ENCODE measurements at regions not wholly inside any gene's neighbourhood (a gene's known extent, or its start where the extent isn't known, plus 50 kb on each side); places are given as distances from the start of the nearest gene placed in this dataset.

DNA sequence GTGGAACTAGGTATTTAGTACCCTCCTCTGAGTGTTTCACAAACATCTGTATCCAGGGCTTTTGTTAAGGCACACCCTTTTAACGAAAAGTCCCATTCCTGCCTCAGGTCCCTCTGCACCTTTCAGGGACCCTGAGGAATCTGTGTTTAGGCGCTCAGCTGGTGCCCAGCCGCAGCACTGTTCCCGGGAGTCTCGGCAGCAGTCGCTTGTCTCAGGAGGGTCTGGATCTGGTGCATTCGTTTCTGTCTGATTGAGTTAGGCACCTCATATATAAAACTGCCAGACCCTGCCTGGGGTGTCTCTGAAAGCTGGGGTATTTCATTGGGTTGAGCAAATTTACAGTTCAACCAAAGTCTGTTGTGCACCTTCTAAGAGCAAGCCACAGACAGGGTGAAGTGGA lies 162.8 kb upstream of the TOPAZ1 start:
- no peaks in the 10 kb centered on the region for H3K9me3 ChIP-seq (ENCODE audit: low read length)
- no peaks in the 10 kb centered on the region for H3K79me2 ChIP-seq (ENCODE audit: low read length)
- peaks cover 5% of the 10 kb centered on the region; the same call in 1 of the 2 replicates for H4K20me1 ChIP-seq (ENCODE audit: insufficient read depth, low read depth, low read length)
- no peaks in the 10 kb centered on the region for H3K36me3 ChIP-seq (ENCODE audit: insufficient read depth, low read length)
- H2AFZ ChIP-seq (ENCODE audit: low read length): no peak overlapping the region
- no peak for DNase-seq
- H3K27me3 ChIP-seq (ENCODE audit: low read length): no peaks in the 10 kb centered on the region
- no peaks in the 10 kb centered on the region for H3K4me1 ChIP-seq (ENCODE audit: low read length)
- H3K4me2 ChIP-seq (ENCODE audit: low read depth, low read length, poor library complexity, severe bottlenecking): no peak overlapping the region
- H3K9me2 ChIP-seq (replicated peaks; ENCODE audit: insufficient read depth, low read length): no peaks in the 10 kb centered on the region
- H3K4me3 ChIP-seq (ENCODE audit: low read length): no peak overlapping the region
- H3K27ac ChIP-seq (ENCODE audit: low read length): no peak overlapping the region
- no peak overlapping the region for H3K9ac ChIP-seq (ENCODE audit: low read length)

DNA sequence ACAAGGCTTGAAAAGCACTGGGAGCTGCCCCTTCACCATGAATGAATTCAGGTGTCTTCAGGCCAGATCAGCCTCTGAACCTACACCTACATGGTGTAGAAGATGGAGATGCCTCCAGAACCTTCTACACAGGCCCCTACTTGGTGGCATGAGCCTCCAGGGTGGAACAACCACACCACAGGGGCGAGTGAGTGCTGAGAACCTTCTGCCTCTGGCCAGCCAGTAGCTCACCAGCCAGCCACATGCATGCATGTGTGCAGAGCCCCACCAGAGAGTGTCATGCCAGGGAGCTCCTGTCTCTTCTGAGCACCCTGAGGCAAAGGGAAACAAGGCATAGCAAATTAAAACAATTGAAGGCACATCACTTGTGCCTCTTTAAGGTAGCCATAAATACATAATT lies 161.8 kb upstream of the TOPAZ1 start:
- DNase-seq: no peak
- H4K20me1 ChIP-seq (ENCODE audit: insufficient read depth, low read depth, low read length): no peaks in the 10 kb centered on the region; the same call in 1 of the 2 replicates
- no peak overlapping the region for H2AFZ ChIP-seq (ENCODE audit: low read length)
- no peak overlapping the region for H3K27ac ChIP-seq (ENCODE audit: low read length)
- no peaks in the 10 kb centered on the region for H3K36me3 ChIP-seq (ENCODE audit: insufficient read depth, low read length)
- no peak overlapping the region for H3K9ac ChIP-seq (ENCODE audit: low read length)
- no peak overlapping the region for H3K4me3 ChIP-seq (ENCODE audit: low read length)
- H3K79me2 ChIP-seq (ENCODE audit: low read length): no peaks in the 10 kb centered on the region
- H3K9me3 ChIP-seq (ENCODE audit: low read length): no peaks in the 10 kb centered on the region
- no peak overlapping the region for H3K4me2 ChIP-seq (ENCODE audit: low read depth, low read length, poor library complexity, severe bottlenecking)
- H3K4me1 ChIP-seq (ENCODE audit: low read length): no peaks in the 10 kb centered on the region
- H3K9me2 ChIP-seq (replicated peaks; ENCODE audit: insufficient read depth, low read length): no peaks in the 10 kb centered on the region
- no peaks in the 10 kb centered on the region for H3K27me3 ChIP-seq (ENCODE audit: low read length)

DNA sequence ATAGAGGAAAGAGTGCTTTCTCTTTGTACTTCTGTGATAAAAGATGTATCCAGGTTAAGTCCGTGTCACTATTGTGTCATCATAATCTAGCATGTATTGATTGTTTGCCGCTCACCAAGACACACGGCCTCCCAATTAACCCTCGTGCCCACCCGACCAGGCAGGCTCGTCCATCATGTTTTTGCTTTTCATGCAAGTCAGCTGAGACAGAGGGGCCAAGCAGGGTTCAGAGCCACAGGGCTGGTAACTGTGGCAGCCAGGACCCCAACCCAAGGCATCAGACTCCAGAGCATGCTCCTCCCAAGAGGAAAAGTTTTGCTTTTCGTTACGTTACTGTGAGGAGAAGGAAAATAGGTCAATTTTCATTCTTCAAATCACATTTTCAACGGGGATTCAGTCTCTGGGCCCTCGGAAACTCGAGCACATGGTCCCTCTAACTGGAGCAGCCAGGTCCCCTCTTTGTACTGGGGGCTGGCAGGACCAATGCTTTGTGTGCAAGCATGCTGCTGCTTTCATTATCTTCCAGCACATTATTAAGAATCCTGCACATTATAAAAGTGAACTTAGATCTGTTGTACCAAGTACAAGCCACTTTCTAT lies 161.1 kb upstream of the TOPAZ1 start:
- no peak for DNase-seq
- Histone ChIP-seq H3K79me2 (ENCODE audit: low read length) (no peaks in the 10 kb centered on the region), H3K9me3 (ENCODE audit: low read length) (no peaks in the 10 kb centered on the region), H3K4me3 (ENCODE audit: low read length) (no peak overlapping the region), H3K27ac (ENCODE audit: low read length) (no peak overlapping the region), H3K4me1 (ENCODE audit: low read length) (no peaks in the 10 kb centered on the region), H4K20me1 (ENCODE audit: insufficient read depth, low read depth, low read length) (no peaks in the 10 kb centered on the region; the same call in 1 of the 2 replicates), H3K36me3 (ENCODE audit: insufficient read depth, low read length) (no peaks in the 10 kb centered on the region), H3K4me2 (ENCODE audit: low read depth, low read length, poor library complexity, severe bottlenecking) (no peak overlapping the region), H3K9ac (ENCODE audit: low read length) (no peak overlapping the region), H3K9me2 (replicated peaks; ENCODE audit: insufficient read depth, low read length) (no peaks in the 10 kb centered on the region), H2AFZ (ENCODE audit: low read length) (no peak overlapping the region), H3K27me3 (ENCODE audit: low read length) (no peaks in the 10 kb centered on the region)

DNA sequence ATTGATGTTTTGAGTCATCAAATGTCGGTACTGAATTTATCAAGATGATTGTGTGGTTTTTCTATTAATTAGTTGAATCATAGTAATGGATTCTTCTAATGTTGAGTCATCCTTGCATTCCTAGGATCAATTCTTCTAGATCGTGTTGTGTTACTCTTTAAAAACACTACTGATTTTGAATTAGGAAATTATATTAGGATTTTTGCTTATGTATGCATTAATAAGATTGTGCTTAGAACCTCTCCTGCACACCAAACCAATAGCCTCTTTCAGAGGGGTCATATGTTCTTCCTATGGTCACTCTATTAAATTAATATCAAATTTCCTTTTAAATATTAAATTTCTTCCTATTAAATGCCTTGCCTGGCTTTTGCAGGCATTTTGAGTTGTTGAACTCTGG lies 151.7 kb upstream of the TOPAZ1 start:
- Histone ChIP-seq H3K27ac (ENCODE audit: low read length) (no peak overlapping the region), H3K9me2 (replicated peaks; ENCODE audit: insufficient read depth, low read length) (no peaks in the 10 kb centered on the region), H4K20me1 (ENCODE audit: insufficient read depth, low read depth, low read length) (no peaks in the 10 kb centered on the region), H3K27me3 (ENCODE audit: low read length) (no peaks in the 10 kb centered on the region), H2AFZ (ENCODE audit: low read length) (no peak overlapping the region), H3K4me3 (ENCODE audit: low read length) (no peak overlapping the region), H3K9ac (ENCODE audit: low read length) (no peak overlapping the region), H3K79me2 (ENCODE audit: low read length) (no peaks in the 10 kb centered on the region), H3K36me3 (ENCODE audit: insufficient read depth, low read length) (no peaks in the 10 kb centered on the region), H3K9me3 (ENCODE audit: low read length) (no peaks in the 10 kb centered on the region), H3K4me2 (ENCODE audit: low read depth, low read length, poor library complexity, severe bottlenecking) (no peak overlapping the region), H3K4me1 (ENCODE audit: low read length) (no peaks in the 10 kb centered on the region)
- no peak for DNase-seq

DNA sequence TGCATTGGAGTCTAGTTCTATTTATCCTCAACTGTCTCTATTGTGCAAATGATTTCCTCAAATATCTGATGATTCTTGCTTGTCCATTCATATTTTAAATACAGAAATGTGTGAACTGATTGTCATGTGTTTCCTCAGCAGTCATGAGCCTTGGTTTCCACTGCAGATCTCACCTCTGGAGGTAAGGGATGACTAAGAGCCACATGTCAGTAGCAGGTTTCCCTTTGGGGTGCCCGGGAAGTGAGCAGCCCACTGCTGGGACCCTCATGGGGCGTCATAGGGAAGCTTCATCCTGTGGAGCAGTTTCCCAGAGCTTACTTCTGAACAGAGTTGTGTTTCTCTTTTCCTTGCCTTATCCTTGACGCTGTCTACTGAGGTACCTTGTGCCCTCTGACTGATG lies 149.2 kb upstream of the TOPAZ1 start:
- Histone ChIP-seq H3K27ac (ENCODE audit: low read length) (no peak overlapping the region), H2AFZ (ENCODE audit: low read length) (no peak overlapping the region), H3K4me1 (ENCODE audit: low read length) (no peaks in the 10 kb centered on the region), H4K20me1 (ENCODE audit: insufficient read depth, low read depth, low read length) (no peaks in the 10 kb centered on the region), H3K9me3 (ENCODE audit: low read length) (no peaks in the 10 kb centered on the region), H3K36me3 (ENCODE audit: insufficient read depth, low read length) (no peaks in the 10 kb centered on the region), H3K79me2 (ENCODE audit: low read length) (no peaks in the 10 kb centered on the region), H3K9me2 (replicated peaks; ENCODE audit: insufficient read depth, low read length) (no peaks in the 10 kb centered on the region), H3K4me2 (ENCODE audit: low read depth, low read length, poor library complexity, severe bottlenecking) (no peak overlapping the region), H3K4me3 (ENCODE audit: low read length) (no peak overlapping the region), H3K27me3 (ENCODE audit: low read length) (no peaks in the 10 kb centered on the region), H3K9ac (ENCODE audit: low read length) (no peak overlapping the region)
- DNase-seq: no peak

DNA sequence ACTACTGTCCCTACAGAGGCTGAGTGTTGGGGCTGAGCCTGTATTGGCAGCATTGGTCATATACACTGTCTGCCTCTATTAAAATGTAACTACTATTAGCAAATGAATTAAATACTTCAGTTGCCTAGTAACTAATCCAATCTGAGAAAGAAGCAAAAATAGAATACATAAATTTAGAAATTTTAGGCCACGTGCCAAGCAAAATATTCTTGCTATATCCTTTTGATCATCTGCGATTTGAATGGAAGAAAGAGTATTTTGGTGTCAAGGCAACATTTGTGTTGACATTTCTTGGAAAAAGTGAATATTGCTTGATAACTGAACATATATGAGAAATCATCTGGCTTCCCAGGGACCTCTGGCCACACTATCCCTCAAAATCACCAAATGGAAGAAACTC lies 148.2 kb upstream of the TOPAZ1 start:
- Histone ChIP-seq H2AFZ (ENCODE audit: low read length) (no peak overlapping the region), H3K36me3 (ENCODE audit: insufficient read depth, low read length) (no peaks in the 10 kb centered on the region), H3K9me2 (replicated peaks; ENCODE audit: insufficient read depth, low read length) (no peaks in the 10 kb centered on the region), H3K79me2 (ENCODE audit: low read length) (no peaks in the 10 kb centered on the region), H4K20me1 (ENCODE audit: insufficient read depth, low read depth, low read length) (no peaks in the 10 kb centered on the region), H3K9ac (ENCODE audit: low read length) (no peak overlapping the region), H3K9me3 (ENCODE audit: low read length) (no peaks in the 10 kb centered on the region), H3K27me3 (ENCODE audit: low read length) (no peaks in the 10 kb centered on the region), H3K4me1 (ENCODE audit: low read length) (no peaks in the 10 kb centered on the region), H3K27ac (ENCODE audit: low read length) (no peak overlapping the region), H3K4me2 (ENCODE audit: low read depth, low read length, poor library complexity, severe bottlenecking) (no peak overlapping the region), H3K4me3 (ENCODE audit: low read length) (no peak overlapping the region)
- DNase-seq: no peak

DNA sequence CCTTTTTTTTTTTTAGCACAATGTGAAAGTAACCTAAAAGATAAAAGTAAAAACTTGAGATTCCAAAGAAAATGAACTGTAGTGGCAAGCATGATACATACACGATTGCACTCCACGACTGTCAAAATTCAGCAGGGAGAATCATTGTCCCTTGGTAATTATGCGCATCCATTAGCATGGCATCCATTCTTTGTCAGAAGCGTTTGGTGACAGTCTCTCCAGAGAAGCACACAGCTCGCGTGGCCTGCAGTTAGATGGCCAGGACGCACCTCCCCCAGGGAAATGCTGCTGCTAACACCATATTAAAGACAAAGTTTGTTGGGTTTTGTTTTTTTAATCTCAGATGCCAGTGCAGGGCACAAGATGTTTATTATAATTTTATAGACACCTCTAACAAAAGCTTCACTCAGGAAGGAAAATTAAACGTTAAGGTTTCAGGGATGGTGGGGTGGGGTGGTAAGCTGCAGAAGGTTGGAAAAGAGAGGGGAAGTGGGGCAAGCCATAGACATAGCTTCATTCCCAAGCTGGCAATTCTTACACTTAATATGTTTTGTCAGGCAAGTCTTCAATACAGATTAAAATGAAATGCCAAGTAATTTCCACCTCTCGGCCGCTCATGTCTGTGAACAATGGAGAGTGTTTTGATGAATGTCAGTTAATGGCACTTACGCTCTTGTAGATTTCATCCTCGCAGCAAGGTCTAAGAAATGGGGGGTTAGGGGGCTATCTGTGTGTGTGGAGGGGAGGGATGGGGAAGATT lies 142.8 kb upstream of the TOPAZ1 start:
- H3K9me3 ChIP-seq (ENCODE audit: low read length): no peaks in the 10 kb centered on the region
- no peak for DNase-seq
- no peaks in the 10 kb centered on the region for H3K9me2 ChIP-seq (replicated peaks; ENCODE audit: insufficient read depth, low read length)
- no peaks in the 10 kb centered on the region for H3K36me3 ChIP-seq (ENCODE audit: insufficient read depth, low read length)
- H2AFZ ChIP-seq (ENCODE audit: low read length): no peak overlapping the region
- no peak overlapping the region for H3K4me3 ChIP-seq (ENCODE audit: low read length)
- no peaks in the 10 kb centered on the region for H3K79me2 ChIP-seq (ENCODE audit: low read length)
- no peaks in the 10 kb centered on the region for H3K4me1 ChIP-seq (ENCODE audit: low read length)
- H4K20me1 ChIP-seq (ENCODE audit: insufficient read depth, low read depth, low read length): 0 out of 2 replicates have a peak, but pooled peaks cover 7% of the 10 kb centered on the region
- no peak overlapping the region for H3K4me2 ChIP-seq (ENCODE audit: low read depth, low read length, poor library complexity, severe bottlenecking)
- H3K27me3 ChIP-seq (ENCODE audit: low read length): no peaks in the 10 kb centered on the region
- no peak overlapping the region for H3K9ac ChIP-seq (ENCODE audit: low read length)
- H3K27ac ChIP-seq (ENCODE audit: low read length): no peak overlapping the region

DNA sequence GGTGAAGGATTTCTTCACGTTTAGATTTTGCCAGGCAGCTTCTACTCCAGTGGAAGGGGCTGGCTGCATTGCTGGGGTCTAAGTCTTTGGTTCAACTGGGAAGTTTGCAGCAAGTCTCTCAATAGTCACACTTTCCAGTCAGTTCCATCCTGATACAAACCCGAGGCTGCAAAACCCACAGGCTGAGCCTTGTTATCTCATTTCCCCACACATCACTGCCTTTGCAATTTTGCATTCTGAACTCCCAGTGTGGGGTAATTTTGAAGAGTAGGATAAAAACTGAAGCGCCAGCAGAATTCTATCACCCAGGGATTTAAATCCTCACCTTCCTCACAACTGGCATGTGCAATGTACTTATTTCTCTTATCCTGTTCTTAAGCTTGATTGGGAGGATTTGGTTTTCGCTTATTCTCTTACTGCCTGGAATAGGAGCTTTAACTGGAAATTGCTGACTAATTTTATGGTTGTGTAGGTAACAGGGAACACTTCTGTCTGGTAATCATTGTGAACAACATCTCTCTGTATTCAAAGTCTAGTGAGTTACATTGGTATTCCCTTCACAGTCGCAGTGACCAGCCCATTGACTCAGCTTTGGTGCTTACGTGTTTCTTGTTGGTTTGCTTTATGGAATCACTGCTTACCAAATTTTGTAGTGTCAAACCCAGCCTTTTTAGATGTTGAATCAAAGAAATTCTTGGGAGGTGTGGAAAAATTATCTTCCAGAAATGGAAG lies 142.0 kb upstream of the TOPAZ1 start:
- DNase-seq: no peak
- Histone ChIP-seq H3K79me2 (ENCODE audit: low read length) (no peaks in the 10 kb centered on the region), H3K27ac (ENCODE audit: low read length) (no peak overlapping the region), H3K9ac (ENCODE audit: low read length) (no peak overlapping the region), H3K4me1 (ENCODE audit: low read length) (no peaks in the 10 kb centered on the region; the same call in 1 of the 2 replicates), H3K27me3 (ENCODE audit: low read length) (no peaks in the 10 kb centered on the region), H3K36me3 (ENCODE audit: insufficient read depth, low read length) (no peaks in the 10 kb centered on the region), H2AFZ (ENCODE audit: low read length) (no peak overlapping the region), H3K9me3 (ENCODE audit: low read length) (no peaks in the 10 kb centered on the region), H4K20me1 (ENCODE audit: insufficient read depth, low read depth, low read length) (0 out of 2 replicates have a peak, but pooled peaks cover 7% of the 10 kb centered on the region), H3K4me3 (ENCODE audit: low read length) (no peak overlapping the region), H3K4me2 (ENCODE audit: low read depth, low read length, poor library complexity, severe bottlenecking) (no peak overlapping the region), H3K9me2 (replicated peaks; ENCODE audit: insufficient read depth, low read length) (no peaks in the 10 kb centered on the region)

Measured in Karpas-422 (cell line).